ENCODE measurements at regions not wholly inside any gene's neighbourhood (a gene's known extent, or its start where the extent isn't known, plus 50 kb on each side); places are given as distances from the start of the nearest gene placed in this dataset.
"Not testable (repeated sequence)": the region's sequence is repeated elsewhere in the genome, so short reads cannot be mapped to it uniquely, and the experiment has no call there.

DNA sequence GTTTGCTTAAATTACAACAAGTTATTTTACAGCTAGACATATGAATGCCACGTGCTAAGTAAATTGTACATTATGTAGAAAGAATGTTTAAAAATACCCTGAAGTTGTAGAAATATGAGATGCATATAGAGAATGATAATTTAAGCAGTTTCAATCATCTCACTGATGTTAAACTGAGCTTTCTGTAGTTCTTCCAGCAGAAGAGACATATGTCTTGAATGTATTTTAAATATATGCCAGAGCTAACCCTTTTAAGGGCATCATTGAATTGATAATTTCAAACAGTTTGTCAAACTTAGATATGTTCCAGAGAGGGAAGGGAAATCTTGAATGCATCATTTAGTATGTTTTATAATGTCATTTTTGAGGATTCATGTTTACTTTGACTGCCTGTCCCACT, 255.2 kb downstream of the MDFIC start:
- DNase-seq = no peak

DNA sequence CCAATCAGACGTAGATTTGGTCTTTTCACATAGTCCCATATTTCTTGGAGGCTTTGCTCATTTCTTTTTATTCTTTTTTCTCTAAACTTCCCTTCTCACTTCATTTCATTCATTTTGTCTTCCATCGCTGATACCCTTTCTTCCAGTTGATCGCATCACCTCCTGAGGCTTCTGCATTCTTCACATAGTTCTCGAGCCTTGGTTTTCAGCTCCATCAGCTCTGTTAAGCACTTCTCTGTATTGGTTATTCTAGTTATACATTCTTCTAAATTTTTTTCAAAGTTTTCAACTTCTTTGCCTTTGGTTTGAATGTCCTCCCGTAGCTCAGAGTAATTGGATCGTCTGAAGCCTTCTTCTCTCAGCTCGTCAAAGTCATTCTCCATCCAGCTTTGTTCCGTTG, 250.5 kb downstream of the MDFIC start:
- DNase-seq = not testable (repeated sequence)

DNA sequence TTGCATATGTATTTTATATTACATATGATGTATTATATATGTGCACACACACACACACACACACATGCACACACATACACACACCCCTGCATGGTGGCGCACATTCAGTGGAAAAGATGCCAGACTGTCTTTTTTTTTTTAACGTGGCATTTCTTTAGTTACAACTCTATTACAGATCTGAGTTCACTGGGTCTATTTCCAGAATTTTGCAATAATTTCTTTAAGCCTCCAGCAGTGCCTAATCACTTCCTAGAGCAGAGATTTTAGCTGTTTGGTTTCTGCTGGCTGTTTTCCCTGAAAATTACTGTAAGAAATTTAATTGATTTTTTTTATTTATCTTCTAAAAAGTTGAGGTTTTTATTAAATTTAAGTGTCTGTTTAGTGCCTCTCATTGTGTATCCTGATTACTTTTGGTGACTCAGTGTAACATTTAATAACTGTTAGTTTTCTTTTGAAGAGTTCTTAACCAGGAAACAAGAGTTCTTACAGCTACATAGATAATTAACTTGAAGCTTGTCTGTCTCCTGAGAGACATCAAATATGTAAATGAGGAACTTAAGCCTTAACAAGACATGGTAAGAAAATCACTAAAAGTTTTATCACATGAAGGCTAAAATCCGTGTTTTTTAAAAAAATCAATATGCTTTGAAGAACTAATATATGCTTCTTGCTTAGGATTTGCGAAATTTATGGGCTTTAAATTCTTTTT, 232.0 kb downstream of the MDFIC start:
- no peak for DNase-seq

DNA sequence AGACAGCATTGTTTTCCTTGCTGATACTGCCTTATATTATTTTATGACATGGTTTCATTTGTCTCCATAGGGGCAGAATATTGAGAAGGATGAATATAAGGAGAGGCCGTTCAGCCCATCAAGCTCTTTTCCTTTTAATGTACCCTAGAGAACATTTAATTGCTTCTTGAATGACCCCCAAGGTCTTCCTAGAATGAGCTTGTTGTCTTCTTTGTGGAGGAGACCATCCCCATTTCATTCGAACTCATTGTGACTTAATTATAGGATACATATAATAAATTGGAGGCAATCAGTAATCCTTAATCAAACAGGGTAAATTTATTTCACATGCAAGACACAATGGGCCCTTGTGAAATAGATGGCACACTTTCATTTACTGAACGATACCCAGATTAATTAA, 231.3 kb downstream of the MDFIC start:
- DNase-seq = no peak

DNA sequence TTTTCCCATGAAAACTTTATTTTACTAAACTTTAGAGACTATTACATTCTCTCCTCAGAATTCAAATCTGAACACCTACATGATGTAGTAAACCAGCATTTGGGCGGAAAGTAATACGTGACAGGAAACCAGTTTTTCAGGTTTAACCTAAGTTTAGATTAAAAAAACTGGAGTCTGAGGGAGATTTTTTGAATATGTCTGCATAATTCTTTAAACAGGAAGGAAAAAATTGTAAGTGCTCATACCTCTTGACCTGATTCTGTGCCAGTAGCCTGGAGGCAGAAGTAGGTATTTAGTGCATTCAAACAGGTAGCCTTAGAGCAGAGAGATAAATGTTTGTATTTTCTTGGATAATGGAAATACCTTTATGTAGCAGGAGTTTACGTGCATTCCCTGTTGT, 224.3 kb downstream of the MDFIC start:
- no peak for DNase-seq

DNA sequence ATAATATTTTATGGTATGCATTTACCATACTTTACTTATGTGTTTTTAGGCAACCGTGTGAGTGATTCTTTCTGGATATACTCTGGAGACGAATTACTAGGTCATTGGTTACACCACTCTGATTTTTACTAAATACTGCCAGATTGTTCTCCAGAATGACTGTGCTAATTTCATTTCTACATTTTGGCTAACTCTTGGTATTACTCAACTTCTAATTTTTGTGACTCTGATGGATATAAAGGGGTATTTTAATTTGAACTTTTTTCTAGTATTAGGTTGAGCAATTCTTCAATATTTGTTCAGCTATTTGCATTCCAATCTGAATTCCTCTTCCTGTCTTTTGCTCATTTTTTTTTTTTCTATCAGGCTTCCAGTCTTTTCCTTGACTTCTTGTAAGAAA, 223.6 kb downstream of the MDFIC start:
- no peak for DNase-seq

DNA sequence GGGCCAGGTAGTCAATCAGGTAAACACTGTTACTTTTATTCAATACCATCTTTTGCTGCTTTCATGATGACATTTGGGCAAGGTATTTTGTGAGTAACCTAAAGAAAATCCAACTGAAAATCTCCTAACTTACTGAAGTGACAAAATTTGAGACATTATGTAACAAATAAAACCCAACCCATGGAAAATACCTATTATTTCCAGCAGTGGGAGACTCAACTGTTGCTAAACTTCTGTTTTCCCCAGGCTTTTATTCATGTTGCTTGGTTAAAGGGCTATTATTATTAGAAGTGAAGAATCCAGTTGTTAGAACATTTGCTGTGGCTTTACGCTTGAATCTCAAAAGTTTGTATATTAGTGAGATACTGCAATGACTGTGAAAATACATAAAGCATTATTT, 215.9 kb downstream of the MDFIC start:
- no peak for DNase-seq

DNA sequence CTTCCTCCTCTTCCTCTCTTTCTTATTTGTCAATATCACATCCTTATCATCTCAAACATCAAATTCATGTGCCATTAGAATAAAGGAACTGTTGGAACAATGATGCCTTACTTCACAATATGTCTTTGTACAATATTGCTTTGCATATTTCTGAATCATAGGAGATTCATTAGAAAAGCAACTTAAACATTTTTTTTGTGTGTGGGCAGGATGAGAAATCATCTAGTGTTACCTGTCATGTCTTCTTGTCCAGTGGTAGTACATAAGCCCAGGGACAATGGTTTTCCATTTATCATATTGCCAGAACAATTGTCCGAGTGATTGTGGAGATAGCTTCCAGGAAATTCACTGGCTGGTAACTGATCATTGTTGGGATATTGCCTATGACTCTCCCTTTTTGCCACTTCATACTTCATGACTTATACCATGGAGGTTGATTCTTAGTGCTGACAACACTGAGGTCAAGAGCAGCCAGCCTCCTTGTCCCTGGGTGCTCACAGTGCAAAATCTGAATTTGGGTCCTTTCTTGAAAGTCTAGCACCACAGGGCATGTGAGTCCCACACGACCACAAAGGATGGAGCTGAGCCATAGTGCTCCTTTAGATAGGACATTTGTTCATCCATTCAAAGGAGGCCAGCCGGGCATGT, 215.0 kb downstream of the MDFIC start:
- no peak for DNase-seq

DNA sequence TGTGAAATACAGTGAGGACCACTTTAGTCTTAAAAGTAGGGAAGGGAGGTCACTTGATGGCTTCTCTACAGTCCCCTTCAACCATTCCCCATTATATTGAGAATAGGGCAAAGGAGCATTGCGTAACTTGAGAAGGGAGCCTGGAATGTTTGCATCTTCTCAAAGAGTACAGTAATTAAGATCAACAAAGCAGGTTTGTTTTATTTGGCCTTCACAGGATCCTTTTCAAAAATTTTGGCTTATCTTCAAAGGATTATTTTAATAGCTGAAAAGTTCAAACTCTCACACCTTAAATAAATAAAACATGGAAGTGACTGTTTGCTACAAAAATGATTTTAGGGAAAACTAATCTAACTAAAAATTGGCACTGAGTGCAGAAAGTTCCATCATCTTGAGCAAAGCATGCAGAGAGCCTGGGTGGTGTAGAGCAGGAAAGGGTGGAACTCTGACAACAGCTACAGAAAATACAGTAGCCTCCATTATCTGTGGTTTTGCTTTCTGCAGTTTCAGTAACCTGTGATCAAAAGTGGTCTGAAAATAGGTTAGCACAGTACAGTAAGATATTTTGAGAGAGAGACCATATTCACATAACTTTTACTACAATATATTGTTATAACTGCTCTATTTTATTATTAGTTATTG, 214.0 kb downstream of the MDFIC start:
- no peak for DNase-seq

DNA sequence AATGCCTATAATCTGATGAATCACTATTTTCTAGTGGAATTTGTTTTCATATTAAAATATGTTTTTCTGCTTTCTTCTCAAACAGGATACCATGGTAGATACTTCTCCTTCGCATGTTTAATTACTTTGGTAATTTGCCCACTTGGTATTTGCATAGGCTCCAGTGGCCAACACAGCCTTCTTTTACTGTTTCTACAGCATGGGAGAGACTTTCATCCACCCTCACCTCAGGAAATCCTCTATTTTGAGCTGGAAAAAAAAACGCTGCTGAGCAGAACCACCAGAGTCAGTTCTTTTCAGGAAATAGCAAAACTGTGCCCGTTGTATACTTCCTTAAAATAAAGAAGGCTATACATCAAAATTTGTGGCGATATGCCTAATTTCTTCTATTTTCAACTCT, 213.3 kb downstream of the MDFIC start:
- DNase-seq = no peak

DNA sequence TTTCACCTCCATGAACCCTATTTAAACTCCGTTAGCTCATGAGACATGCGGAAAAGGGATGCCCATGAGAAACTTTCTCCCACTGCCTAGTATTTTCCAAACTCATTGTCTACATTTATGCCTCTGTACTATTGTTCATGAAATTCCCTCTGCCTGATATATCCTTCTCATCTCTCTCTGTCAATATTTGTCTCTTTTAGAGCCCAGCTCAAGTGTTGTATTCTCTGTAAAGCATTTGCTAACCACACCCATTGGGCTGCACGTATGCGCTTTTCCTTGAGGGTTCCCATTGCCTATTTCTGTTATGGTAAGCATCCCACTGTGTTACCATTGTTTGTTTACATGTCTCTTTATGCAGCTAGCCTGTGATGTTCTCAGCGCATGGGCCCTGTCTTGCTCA, 211.4 kb downstream of the MDFIC start:
- no peak for DNase-seq

DNA sequence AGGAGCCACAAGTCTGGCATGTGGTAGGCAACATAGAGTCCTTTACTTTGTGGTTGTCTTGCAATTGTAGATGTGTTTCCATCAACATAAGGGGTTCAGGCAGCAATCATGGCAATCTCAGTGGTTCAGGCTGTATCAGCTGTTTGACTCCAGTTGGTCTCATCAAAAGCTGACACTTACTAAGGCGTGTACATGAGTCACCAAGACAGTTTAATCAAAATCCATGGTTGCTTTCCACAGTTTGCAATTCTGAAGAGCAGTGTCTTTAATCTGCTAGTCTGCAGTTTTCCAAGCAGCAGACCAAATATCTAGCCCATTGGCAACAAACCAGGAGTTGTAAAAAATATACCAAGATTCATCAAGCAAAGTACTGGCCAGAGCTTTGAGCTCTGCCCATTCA, 210.2 kb downstream of the MDFIC start:
- no peak for DNase-seq

DNA sequence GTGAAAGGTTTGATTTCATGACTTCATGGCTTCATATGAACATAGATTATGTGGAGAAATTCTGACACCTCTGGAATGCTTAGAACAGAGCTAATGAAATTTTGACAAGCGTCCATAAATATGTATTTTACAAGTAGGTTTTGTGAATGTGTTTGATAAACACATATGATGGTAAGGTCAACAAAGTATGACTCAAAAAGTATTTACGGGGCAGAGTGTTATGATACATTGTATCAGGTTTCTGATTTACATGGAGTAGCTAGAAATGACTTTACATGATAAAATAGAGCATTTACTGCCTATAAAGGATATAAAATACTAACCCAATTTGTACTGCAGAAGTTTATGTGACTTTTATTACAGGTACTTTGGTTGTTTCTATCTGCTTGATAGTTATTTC, 206.3 kb downstream of the MDFIC start:
- DNase-seq = no peak

DNA sequence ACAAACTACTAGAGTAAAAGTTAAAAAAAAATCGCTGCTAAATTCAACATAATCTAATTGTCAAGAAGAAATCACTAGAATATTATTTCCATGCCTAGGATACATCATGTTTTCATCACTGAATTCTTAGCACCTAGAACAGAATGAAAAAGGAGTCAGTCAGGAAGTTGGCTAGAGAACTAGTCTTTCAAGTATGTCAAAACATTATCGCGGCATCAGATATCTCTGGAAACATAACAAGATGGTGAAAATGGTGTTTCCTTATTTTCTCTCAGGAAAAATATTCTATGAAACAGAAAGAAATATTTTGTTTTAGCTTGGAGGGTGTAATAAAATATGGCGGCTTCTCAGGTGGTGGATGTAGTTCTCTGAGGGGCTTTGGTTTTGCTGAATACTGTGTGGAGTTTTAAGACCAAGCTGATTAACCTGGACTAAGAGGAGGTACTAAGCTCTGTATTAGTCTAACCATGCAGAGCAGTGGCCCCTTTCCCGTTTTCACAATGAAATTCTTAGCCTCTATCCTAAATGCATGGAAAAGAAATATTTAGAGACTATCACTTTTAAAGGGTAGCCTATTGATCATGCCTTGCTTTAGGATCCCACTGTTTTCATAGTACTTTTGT, 205.6 kb downstream of the MDFIC start:
- DNase-seq = no peak

DNA sequence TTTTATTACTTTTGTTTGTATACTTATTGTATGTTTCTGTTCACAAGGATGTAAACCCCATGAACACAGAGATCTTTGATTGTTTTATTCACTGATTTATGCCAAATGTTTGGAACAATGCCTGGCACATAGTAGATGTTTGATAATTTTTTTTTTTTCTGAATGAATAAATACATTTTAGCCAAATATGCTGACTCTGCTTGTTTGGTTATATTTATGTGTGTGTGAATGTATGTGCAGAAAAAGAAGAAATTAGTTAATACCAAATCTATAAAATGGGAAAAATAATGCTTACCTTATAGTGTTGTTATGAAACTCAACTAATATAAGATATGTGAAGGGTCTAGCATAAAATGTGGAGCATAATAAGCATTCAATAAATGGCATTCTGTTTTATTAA, 203.9 kb downstream of the MDFIC start:
- no peak for DNase-seq

DNA sequence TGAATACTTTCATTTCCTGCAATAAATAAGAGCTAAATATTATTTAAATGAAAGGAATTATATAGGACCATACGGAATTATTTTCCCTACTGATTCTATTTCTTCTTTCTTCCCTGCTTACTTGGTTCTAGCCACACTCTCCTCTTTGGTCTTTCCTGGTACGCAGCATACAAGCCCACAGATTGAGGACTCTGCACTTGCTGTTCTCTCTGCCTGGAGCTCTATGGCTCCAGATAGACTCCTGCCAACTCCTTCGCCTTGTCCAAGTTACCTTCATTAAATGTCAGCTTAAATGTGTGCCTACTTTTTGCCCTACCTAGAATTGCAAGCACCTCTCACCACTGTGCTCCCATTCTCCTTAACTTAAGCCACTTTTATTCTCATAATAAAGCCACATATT, 203.4 kb downstream of the MDFIC start:
- no peak for DNase-seq

DNA sequence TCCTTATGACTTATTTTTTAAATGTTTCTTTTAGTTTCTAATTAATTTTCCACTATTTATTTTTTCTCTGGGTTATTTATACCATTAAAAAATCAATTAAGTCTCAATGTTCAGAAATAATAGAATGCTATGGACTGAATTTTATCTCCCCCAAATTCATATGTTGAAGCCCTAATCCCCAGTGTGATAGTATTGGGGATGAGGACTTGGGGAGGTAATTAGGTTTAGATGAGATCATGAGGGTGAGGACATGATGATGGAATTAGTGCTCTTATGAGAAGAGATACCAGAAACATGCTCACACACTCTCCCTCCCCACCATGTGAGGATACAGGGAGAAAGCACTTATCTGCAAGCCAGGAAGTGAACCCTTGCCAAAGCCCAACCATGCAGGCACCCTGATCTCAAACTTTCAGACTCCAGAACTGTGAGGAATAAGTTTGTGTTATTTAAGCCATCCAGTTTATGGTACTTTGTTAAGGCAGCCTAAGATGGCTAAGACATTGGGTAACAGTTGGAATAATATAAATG, 202.6 kb downstream of the MDFIC start:
- DNase-seq = no peak

DNA sequence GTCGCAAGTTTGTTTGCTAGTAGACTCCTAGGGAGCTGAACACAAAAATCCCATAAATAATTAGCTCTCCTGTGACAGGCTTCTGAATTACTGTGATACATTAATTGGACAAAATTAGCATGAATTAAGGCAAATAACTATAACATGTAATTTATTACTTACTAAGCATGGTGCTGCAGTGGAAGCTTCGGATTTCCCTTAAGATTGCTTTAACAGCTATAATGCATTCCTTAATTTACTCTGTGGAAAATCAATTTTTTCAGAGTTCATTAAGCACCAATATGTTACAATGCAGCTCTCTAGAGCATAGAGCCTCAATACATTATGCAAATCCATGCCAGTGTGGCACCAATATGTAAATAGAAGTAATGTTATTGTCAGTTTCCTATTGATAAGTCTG, 201.5 kb downstream of the MDFIC start:
- DNase-seq = no peak

DNA sequence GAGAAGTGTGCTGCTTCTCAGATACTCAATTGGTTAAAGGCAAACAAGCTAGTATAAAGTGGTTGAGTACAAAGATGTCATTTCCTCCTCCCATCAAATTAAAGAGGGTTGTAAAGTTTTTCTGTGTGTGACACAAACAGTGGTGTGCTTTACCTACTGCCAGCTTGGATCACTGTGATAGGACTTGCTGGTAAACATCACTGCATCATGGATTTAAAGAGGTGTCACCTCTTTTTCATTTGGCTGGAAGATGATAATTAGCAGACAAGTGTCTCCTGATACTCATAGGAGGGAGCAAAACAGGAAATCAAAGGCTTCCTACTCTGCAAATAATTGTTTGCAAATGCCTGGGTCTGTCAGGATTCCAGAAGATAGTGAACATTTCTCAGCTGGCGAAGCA, 200.5 kb downstream of the MDFIC start:
- DNase-seq = no peak

DNA sequence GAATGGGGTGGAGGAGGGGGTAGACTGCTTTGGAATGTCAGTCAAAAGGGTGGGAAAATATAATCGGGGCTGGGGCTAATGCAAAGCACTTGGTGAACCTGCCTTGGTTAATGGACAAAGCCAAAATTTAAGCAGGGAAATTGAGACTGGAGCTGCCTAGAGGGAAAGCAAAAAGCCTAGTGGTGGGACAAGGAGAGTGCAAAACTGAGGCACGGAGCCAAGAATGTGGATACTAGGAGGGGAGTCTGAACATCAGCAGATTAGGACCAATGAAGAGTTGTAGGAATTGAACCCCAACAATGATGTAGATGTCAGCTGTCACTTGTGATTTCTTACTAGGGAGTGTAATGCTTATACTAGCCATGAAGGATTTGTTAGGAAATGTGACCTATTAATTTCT, 195.9 kb downstream of the MDFIC start:
- DNase-seq = no peak

DNA sequence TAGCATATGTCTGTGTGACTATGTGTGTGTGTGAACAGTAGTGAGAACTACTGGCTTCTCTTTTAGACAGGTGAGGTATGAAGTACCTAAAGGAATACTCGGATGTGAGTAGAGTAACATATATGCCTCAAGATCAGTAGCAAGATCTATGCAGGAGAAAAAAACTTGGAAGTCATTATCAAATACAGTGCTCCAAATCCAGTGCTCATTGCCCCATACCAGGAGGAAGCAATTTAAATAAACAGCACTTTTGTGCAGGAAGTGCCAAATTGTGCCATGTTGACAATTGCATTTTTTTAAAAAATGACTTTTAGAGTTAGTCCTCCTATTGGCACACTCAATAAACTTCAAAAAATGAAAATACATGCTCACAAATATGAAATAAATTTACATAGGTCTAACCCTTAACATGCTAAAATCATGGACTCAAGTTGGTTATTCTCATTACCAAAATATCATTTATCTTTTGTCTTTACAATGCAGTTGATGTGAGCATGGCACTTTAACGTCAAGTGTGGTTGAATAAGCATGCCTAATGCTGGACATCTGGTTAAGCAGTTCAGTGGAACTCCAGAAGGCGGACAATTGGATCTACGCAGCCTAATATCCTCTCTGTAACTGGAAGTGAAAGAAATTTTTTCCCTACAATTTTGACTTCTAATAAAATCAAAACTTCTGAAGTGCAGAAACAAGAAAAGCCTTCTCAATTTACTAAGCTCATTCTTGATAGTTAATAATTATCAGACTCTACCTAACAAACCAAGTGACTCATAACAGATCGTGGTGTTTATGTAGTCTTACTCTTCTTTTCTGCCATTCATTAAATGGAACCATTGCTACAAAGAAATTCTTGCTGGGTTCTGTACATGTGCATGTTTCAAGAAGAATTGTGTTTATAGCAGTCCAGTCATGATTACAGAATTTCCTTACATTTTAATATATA, 195.2 kb downstream of the MDFIC start:
- no peak for DNase-seq

DNA sequence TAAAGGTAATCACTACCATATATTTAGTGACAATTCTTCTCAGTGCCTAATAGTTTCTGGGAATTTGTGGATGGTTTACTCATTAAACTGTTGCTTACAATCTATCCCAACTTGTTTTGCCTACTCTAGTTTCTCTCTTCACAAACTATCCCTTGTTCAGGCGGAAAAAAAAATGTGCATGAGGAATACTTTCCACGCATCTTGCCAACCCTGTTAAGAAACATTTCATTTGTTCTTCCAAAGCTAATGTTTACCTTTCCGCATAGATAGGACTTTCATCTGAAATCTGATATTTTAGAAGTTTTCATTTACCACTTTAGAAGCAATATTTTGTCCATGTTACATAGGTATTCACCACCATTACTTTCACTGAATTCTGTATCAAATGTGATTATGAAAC, 191.9 kb downstream of the MDFIC start:
- DNase-seq = no peak

DNA sequence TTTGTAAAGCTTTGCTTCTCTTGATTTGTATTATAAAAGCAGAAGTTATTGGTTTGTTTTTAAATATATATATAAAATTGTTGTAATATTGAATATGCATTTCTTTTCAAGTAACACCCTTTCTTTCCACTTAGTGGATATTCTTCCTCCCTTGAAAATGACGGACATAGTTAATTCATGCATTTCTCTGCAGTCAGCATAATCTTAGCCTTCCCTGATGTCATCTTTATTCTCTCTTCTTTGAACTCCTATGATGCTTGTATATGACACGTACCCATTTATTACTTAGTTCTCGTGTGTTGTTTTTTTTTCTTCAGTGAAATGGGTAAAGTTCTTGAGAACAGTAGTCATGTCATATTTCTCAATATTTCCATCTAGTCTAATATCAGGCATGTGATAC, 191.2 kb downstream of the MDFIC start:
- no peak for DNase-seq

Measured in SHP77 treated with DMSO at 0.1 percent for 48 hours (cell line).